Adrenal gland (tissue), 9 donors: ENCODE measurements at regions not wholly inside any gene's neighbourhood (a gene's known extent, or its start where the extent isn't known, plus 50 kb on each side); places are given as distances from the start of the nearest gene placed in this dataset.
"Not testable (repeated sequence)": the region's sequence is repeated elsewhere in the genome, so short reads cannot be mapped to it uniquely, and the experiment has no call there.

Source experiments
- DNase-seq, 7 donors: peaks; one replicate each; pipeline ENCODE4 v3.0.0-alpha.2; 2019 to 2020
- H3K27ac ChIP-seq, 5 donors: fragments of 200-600 bp; sonication (generic) in 4 of 5; 1 replicate in 3 of 5; 2 replicates in 2 of 5; pipeline versions ENCODE4 v1.5.1 to v1.8.0; 2016 to 2020; ENCODE audit warnings: mild to moderate bottlenecking in 1 of 5
- H3K27me3 ChIP-seq: fragments of 200-600 bp; 2 replicates; pipeline ENCODE4 v1.8.0; 2021
- H3K36me3 ChIP-seq, 2 donors: fragments of 200-600 bp; replicated peaks in 1 of 2; 1 replicate in 1 of 2; 2 replicates in 1 of 2; pipeline versions ENCODE4 v1.5.1 to v1.8.0; 2018 to 2022
- H3K4me1 ChIP-seq, 2 donors: fragments of 200-600 bp; replicated peaks in 1 of 2; 1 replicate in 1 of 2; 2 replicates in 1 of 2; pipeline versions ENCODE4 v1.5.1 to v1.8.0; 2018 to 2021
- H3K4me3 ChIP-seq, 4 donors: fragments of 200-600 bp; sonication (generic) in 3 of 4; one replicate each; pipeline ENCODE4 v1.5.1; 2016 to 2018
- H3K9me3 ChIP-seq, 3 donors: fragments of 200-600 bp; sonication (generic) in 1 of 3; replicated peaks in 1 of 3; 1 replicate in 2 of 3; 2 replicates in 1 of 3; pipeline versions ENCODE4 v1.5.1 to v1.8.0; 2016 to 2021
- POLR2A ChIP-seq, 2 donors: fragments of 450-650 bp; IDR thresholded peaks; one replicate each; pipeline ENCODE4 v1.6.1; 2017; ENCODE audit warnings: antibody characterized with exemption in 2 of 2, mild to moderate bottlenecking in 2 of 2, moderate library complexity in 1 of 2
- WGBS, 4 donors: extraction: QIAGEN DNeasy Blood & Tissue Kit in 2 of 4; methylation state at CpG; one replicate each; pipeline versions ENCODE4 v1.1.5 to v1.1.7; 2013 to 2017; 5-methylcytosine and 5-hydroxymethylcytosine counted together
- intact Hi-C, 2 donors: fragments of 100-400 bp; cut with DNase I; formaldehyde crosslinking; loops; one replicate each; pipeline versions ENCODE4 v1.14.1 to v1.15.0; 2022 to 2023
- TF ChIP-seq, protein P1 (sequence below), 6 experiments: fragments of 450-650 bp in 4 of 6; fragments of 200-600 bp in 2 of 6; sonication (generic) in 1 of 6; IDR thresholded peaks; 1 replicate in 5 of 6; 2 replicates in 1 of 6; pipeline versions ENCODE4 v1.5.1 to v1.8.0; 2016 to 2021; ENCODE audit warnings: antibody characterized with exemption in 6 of 6, mild to moderate bottlenecking in 2 of 6, moderate library complexity in 1 of 6
- donor health status: healthy with polysubstance abuse.
- donor health status: Bipolar disorder and iron deficiency.
- donor health status: DM: yes; HTN: yes; CAD: no.
- donor health status: DM: no; HTN: no; CAD: no.
- donor health status: DM: no; HTN: no; CAD: no.

GRCh38 chr3:147513785-147514184 is 104.6 kb downstream of the ZIC1 start:
- no peak for DNase-seq
- H3K9me3 ChIP-seq: no peaks in the 10 kb centered on the region
- H3K4me1 ChIP-seq: no peaks in the 10 kb centered on the region
- no peaks in the 10 kb centered on the region for H3K36me3 ChIP-seq
- 68 to 85% (median 75%) methylated on average over 5 of the region's 5 CpGs for WGBS, 4 donors
- TF ChIP-seq POLR2A (IDR thresholded peaks at IDR 0.05): no peak
- TF ChIP-seq, protein P1, sequence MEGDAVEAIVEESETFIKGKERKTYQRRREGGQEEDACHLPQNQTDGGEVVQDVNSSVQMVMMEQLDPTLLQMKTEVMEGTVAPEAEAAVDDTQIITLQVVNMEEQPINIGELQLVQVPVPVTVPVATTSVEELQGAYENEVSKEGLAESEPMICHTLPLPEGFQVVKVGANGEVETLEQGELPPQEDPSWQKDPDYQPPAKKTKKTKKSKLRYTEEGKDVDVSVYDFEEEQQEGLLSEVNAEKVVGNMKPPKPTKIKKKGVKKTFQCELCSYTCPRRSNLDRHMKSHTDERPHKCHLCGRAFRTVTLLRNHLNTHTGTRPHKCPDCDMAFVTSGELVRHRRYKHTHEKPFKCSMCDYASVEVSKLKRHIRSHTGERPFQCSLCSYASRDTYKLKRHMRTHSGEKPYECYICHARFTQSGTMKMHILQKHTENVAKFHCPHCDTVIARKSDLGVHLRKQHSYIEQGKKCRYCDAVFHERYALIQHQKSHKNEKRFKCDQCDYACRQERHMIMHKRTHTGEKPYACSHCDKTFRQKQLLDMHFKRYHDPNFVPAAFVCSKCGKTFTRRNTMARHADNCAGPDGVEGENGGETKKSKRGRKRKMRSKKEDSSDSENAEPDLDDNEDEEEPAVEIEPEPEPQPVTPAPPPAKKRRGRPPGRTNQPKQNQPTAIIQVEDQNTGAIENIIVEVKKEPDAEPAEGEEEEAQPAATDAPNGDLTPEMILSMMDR (IDR thresholded peaks at IDR 0.05): no peak
- H3K4me3 ChIP-seq: no peak overlapping the region
- intact Hi-C loops: no loop called here
- H3K27ac ChIP-seq: no peak overlapping the region
- H3K27me3 ChIP-seq: no peaks in the 10 kb centered on the region

DNA sequence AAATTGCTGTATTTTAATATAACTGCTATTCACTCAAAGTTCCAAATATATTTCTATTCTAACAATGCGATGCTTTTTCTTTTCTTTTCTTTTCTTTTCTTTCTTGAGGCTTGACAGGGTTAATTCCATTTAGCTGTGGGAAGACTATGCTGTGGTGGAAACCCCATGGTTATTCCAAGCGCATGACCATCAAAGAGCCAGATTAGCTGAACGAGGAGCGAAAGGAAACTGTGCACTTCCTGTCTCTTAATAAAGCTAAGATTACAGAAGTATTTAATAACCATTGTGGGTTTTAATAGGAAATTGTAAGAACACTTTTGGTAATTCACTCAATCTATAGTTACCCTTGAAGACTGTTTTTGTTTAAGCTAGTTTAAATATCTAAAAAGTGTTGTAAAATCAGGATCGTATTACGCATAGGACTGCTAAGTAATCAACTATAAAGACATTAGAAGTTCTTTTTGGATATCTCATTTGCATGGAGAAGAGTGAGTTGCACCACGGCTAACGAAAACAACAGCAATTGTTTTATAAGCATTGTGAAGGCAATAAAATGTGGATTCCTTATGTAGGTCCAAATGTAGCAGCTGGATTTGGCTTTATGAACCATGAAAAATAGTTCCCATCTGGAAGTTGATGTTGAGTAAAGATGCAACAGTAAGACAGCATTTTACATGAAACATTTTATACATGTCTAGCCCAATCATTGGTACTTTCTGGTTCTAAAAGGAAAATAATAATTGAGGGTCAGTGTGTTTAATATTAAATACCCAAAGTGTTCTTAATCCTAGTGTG is 105.4 kb downstream of the ZIC1 start:
- intact Hi-C loops: no loop called here
- H3K4me3 ChIP-seq: no peak overlapping the region
- no peaks in the 10 kb centered on the region for H3K9me3 ChIP-seq
- H3K27ac ChIP-seq: no peak overlapping the region
- no peak for DNase-seq
- H3K4me1 ChIP-seq: no peaks in the 10 kb centered on the region
- WGBS, 4 donors: 67 to 76% (median 68%) methylated on average over 8 of the region's 8 CpGs
- no peaks in the 10 kb centered on the region for H3K36me3 ChIP-seq
- TF ChIP-seq POLR2A (IDR thresholded peaks at IDR 0.05): no peak
- TF ChIP-seq, protein P1 (IDR thresholded peaks at IDR 0.05): no peak
- H3K27me3 ChIP-seq: no peaks in the 10 kb centered on the region

DNA sequence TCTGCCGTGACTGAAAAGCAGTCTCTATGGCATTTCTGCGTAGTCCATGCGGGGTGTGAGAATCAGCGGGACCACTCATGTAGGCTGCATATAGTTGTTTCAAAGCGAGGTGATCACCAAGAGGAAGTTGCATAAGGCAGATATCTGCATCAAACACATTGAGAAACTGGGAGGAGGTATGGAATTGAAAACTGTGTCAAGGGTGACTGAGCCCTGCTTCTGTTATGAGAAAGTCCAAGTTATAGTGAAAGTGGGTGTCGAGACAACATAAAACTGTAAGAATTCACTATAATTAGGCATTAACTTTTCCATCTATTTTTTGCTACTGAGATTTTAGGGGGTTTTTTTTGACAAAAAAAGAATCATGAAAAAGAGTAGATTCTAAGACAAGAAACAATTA is 109.3 kb downstream of the ZIC1 start:
- H3K36me3 ChIP-seq: no peaks in the 10 kb centered on the region
- 82 to 87% (median 85%) methylated on average over 6 of the region's 6 CpGs for WGBS, 4 donors
- DNase-seq: no peak

GRCh38 chr3:147521646-147522045 is 112.5 kb downstream of the ZIC1 start:
- intact Hi-C loops: no loop called here
- Histone ChIP-seq H3K9me3 (no peaks in the 10 kb centered on the region), H3K27ac (no peak overlapping the region), H3K4me1 (no peaks in the 10 kb centered on the region), H3K4me3 (no peak overlapping the region), H3K27me3 (no peaks in the 10 kb centered on the region), H3K36me3 (no peaks in the 10 kb centered on the region)
- WGBS, 4 donors: 45 to 57% (median 50%) methylated on average over 3 of the region's 3 CpGs
- TF ChIP-seq, protein P1 (IDR thresholded peaks at IDR 0.05): no peak
- TF ChIP-seq POLR2A (IDR thresholded peaks at IDR 0.05): no peak
- no peak for DNase-seq

More for the DNA sequence above, 109.3 kb downstream of the ZIC1 start:
- intact Hi-C loops: no loop called here
- TF ChIP-seq POLR2A (IDR thresholded peaks at IDR 0.05): no peak
- TF ChIP-seq, protein P1 (IDR thresholded peaks at IDR 0.05): no peak
- Histone ChIP-seq H3K27ac (no peak overlapping the region), H3K9me3 (no peaks in the 10 kb centered on the region), H3K4me3 (no peak overlapping the region), H3K27me3 (no peaks in the 10 kb centered on the region), H3K4me1 (no peaks in the 10 kb centered on the region)

DNA sequence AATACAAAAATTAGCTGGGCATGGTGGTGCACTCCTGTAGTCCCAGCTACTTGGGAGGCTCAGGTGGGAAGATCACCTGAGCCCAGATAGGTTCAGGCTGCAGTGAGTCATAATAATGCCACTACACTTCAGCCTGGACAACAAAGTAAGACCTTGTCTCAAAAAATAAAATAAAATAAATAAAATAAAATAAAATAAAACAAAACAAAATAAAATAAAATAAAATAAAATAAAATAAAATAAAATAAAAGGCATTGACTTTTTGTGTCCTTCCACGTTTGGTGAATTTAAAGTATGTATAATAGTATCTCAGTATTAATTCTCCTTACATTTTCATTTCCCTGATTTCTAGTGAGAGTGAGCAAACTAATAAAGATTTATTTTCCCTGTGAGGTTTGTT is 113.6 kb downstream of the ZIC1 start:
- 51 to 66% (median 64%) methylated on average over 1 of the region's 1 CpG for WGBS, 4 donors

More for the DNA sequence above, 113.6 kb downstream of the ZIC1 start:
- H3K4me3 ChIP-seq, H3K27me3 ChIP-seq, H3K27ac ChIP-seq, H3K36me3 ChIP-seq, H3K4me1 ChIP-seq, H3K9me3 ChIP-seq, DNase-seq, intact Hi-C loops: not testable (repeated sequence)
